Esophagus squamous epithelium (tissue), 5 donors: ENCODE measurements at regions not wholly inside any gene's neighbourhood (a gene's known extent, or its start where the extent isn't known, plus 50 kb on each side); places are given as distances from the start of the nearest gene placed in this dataset.

ENCODE experiments used
- DNase-seq: peaks from one replicate; lab custom pipeline; 2025; lab: John Stamatoyannopoulos, UW
- H3K27ac ChIP-seq, 4 donors: fragments of 200-600 bp; sonication (generic); one replicate each; pipeline ENCODE4 v1.5.1; 2016 to 2019; ENCODE audit warnings: mild to moderate bottlenecking in 1 of 4
- H3K27me3 ChIP-seq, 4 donors: fragments of 200-600 bp; sonication (generic); 1 replicate in 3 of 4; 2 replicates in 1 of 4; pipeline versions ENCODE4 v1.5.1 to v1.6.0; 2017 to 2021; ENCODE audit warnings: antibody characterized with exemption in 1 of 4
- H3K36me3 ChIP-seq, 3 donors: fragments of 200-600 bp; sonication (generic); one replicate each; pipeline ENCODE4 v1.5.1; 2016 to 2019
- H3K4me1 ChIP-seq, 3 donors: fragments of 200-600 bp; sonication (generic); one replicate each; pipeline ENCODE4 v1.5.1; 2017 to 2019
- H3K4me3 ChIP-seq, 4 donors: fragments of 200-600 bp; sonication (generic); 1 replicate in 3 of 4; 2 replicates in 1 of 4; pipeline ENCODE4 v1.5.1; 2016 to 2019; ENCODE audit warnings: mild to moderate bottlenecking in 2 of 4, moderate library complexity in 1 of 4
- H3K9me3 ChIP-seq, 3 donors: fragments of 200-600 bp; sonication (generic); one replicate each; pipeline ENCODE4 v1.5.1; 2016 to 2019
- CTCF ChIP-seq, 6 experiments: fragments of 450-650 bp in 4 of 6; fragments of 200-600 bp in 2 of 6; sonication (generic) in 2 of 6; IDR thresholded peaks; one replicate each; pipeline ENCODE4 v1.5.1; 2016 to 2019; ENCODE audit warnings: antibody characterized with exemption in 6 of 6, mild to moderate bottlenecking in 4 of 6, moderate library complexity in 4 of 6
- POLR2A ChIP-seq, 4 donors: fragments of 450-650 bp; IDR thresholded peaks; one replicate each; pipeline ENCODE4 v1.6.1; 2017; ENCODE audit warnings: antibody characterized with exemption in 4 of 4, mild to moderate bottlenecking in 4 of 4, moderate library complexity in 3 of 4
- WGBS, 2 donors: methylation state at CpG; one replicate each; pipeline ENCODE4 v1.1.5; 2018; 5-methylcytosine and 5-hydroxymethylcytosine counted together
- intact Hi-C: fragments of 100-400 bp; cut with DNase I; formaldehyde crosslinking; loops from one replicate; pipeline ENCODE4 v1.15.0; 2022
- donor health status: DM: yes; HTN: yes; CAD: no.

GRCh38 chr10:106251573-106251972, 912.9 kb downstream of the SORCS1 start:
- no peaks in the 10 kb centered on the region for H3K27me3 ChIP-seq
- intact Hi-C loops = no loop called here
- WGBS, 2 donors = 88 to 92% methylated on average over 1 of the region's 1 CpG
- no peaks in the 10 kb centered on the region for H3K9me3 ChIP-seq
- H3K4me3 ChIP-seq = no peak overlapping the region
- DNase-seq = no peak
- no peak overlapping the region for H3K27ac ChIP-seq
- no peaks in the 10 kb centered on the region for H3K36me3 ChIP-seq
- no peaks in the 10 kb centered on the region for H3K4me1 ChIP-seq
- TF ChIP-seq POLR2A (IDR thresholded peaks at IDR 0.05) (no peak), CTCF (IDR thresholded peaks at IDR 0.05) (no peak)

GRCh38 chr10:106242301-106242700, 922.2 kb downstream of the SORCS1 start:
- no peak for DNase-seq
- no peaks in the 10 kb centered on the region for H3K36me3 ChIP-seq
- H3K4me3 ChIP-seq = no peak overlapping the region
- no peaks in the 10 kb centered on the region for H3K9me3 ChIP-seq
- H3K27ac ChIP-seq = no peak overlapping the region
- no peak for TF ChIP-seq CTCF (IDR thresholded peaks at IDR 0.05)
- TF ChIP-seq POLR2A (IDR thresholded peaks at IDR 0.05) = no peak
- WGBS, 2 donors = 59 to 72% methylated on average over 7 of the region's 7 CpGs
- no peaks in the 10 kb centered on the region for H3K4me1 ChIP-seq
- intact Hi-C loops = no loop called here
- no peaks in the 10 kb centered on the region for H3K27me3 ChIP-seq

GRCh38 chr10:106226828-106227227, 937.7 kb downstream of the SORCS1 start:
- Histone ChIP-seq H3K27me3 (no peaks in the 10 kb centered on the region), H3K27ac (no peak overlapping the region), H3K36me3 (no peaks in the 10 kb centered on the region), H3K4me3 (no peak overlapping the region), H3K9me3 (no peaks in the 10 kb centered on the region), H3K4me1 (no peaks in the 10 kb centered on the region)
- WGBS, 2 donors = 32 to 66% methylated on average over 2 of the region's 2 CpGs
- intact Hi-C loops = no loop called here
- DNase-seq = no peak
- TF ChIP-seq POLR2A (IDR thresholded peaks at IDR 0.05) = no peak
- TF ChIP-seq CTCF (IDR thresholded peaks at IDR 0.05) = no peak

GRCh38 chr10:106226142-106226541, 938.4 kb downstream of the SORCS1 start:
- H3K9me3 ChIP-seq = no peaks in the 10 kb centered on the region
- DNase-seq = no peak
- no peak for TF ChIP-seq CTCF (IDR thresholded peaks at IDR 0.05)
- no peak for TF ChIP-seq POLR2A (IDR thresholded peaks at IDR 0.05)
- H3K4me3 ChIP-seq = no peak overlapping the region
- intact Hi-C loops = no loop called here
- H3K27me3 ChIP-seq = no peaks in the 10 kb centered on the region
- H3K36me3 ChIP-seq = no peaks in the 10 kb centered on the region
- WGBS, 2 donors = 60 to 80% methylated on average over 1 of the region's 1 CpG
- no peaks in the 10 kb centered on the region for H3K4me1 ChIP-seq
- no peak overlapping the region for H3K27ac ChIP-seq

GRCh38 chr10:106224676-106225075, 939.8 kb downstream of the SORCS1 start:
- TF ChIP-seq POLR2A (IDR thresholded peaks at IDR 0.05) (no peak), CTCF (IDR thresholded peaks at IDR 0.05) (no peak)
- Histone ChIP-seq H3K36me3 (no peaks in the 10 kb centered on the region), H3K27ac (no peak overlapping the region), H3K4me3 (no peak overlapping the region), H3K9me3 (no peaks in the 10 kb centered on the region), H3K4me1 (no peaks in the 10 kb centered on the region), H3K27me3 (no peaks in the 10 kb centered on the region)
- no peak for DNase-seq
- WGBS, 2 donors = 24 to 25% methylated on average over 1 of the region's 1 CpG
- intact Hi-C loops = no loop called here
